HG03039 (cell line): ENCODE measurements at regions not wholly inside any gene's neighbourhood (a gene's known extent, or its start where the extent isn't known, plus 50 kb on each side); places are given as distances from the start of the nearest gene placed in this dataset.

Source experiments
- ATAC-seq: cut with Tn5 transposase; IDR thresholded peaks from one replicate; pipeline ENCODE4 v1.9.1; 2021; ENCODE audit warnings: mild to moderate bottlenecking, moderate library complexity; ENCODE audit not compliant: unreplicated experiment

- no peak for ATAC-seq
Observed at GRCh38 chr5:119789406-119790117, 160.2 kb downstream of the FAM170A start.

GRCh38 chr5:119792161-119792799 lies 162.9 kb downstream of the FAM170A start:
- no peak for ATAC-seq

- ATAC-seq = no peak
Observed at GRCh38 chr5:119795768-119796167, 166.4 kb downstream of the FAM170A start.

GRCh38 chr5:119801570-119801969 lies 172.2 kb downstream of the FAM170A start:
- ATAC-seq = no peak

GRCh38 chr5:119808024-119808423 lies 178.7 kb downstream of the FAM170A start:
- no peak for ATAC-seq

GRCh38 chr5:119808474-119808873 lies 179.1 kb downstream of the FAM170A start:
- no peak for ATAC-seq

- ATAC-seq = no peak
Observed at GRCh38 chr5:119810217-119810616, 180.9 kb downstream of the FAM170A start.

GRCh38 chr5:119811458-119811857 lies 182.1 kb downstream of the FAM170A start:
- no peak for ATAC-seq

GRCh38 chr5:119814655-119815054 lies 185.3 kb downstream of the FAM170A start:
- ATAC-seq = no peak

GRCh38 chr5:119816055-119816454 lies 186.7 kb downstream of the FAM170A start:
- no peak for ATAC-seq

GRCh38 chr5:119820016-119820415 lies 190.7 kb downstream of the FAM170A start:
- ATAC-seq = no peak

GRCh38 chr5:119820608-119821007 lies 191.2 kb downstream of the FAM170A start:
- no peak for ATAC-seq

- no peak for ATAC-seq
Observed at GRCh38 chr5:119828541-119828940, 199.2 kb downstream of the FAM170A start.

GRCh38 chr5:119829341-119829740 lies 200.0 kb downstream of the FAM170A start:
- ATAC-seq = no peak

GRCh38 chr5:119833176-119833575 lies 203.8 kb downstream of the FAM170A start:
- ATAC-seq = no peak

- no peak for ATAC-seq
Observed at GRCh38 chr5:119840175-119840574, 210.8 kb downstream of the FAM170A start.

- no peak for ATAC-seq
Observed at GRCh38 chr5:119852140-119852539, 222.8 kb downstream of the FAM170A start.

- ATAC-seq = no peak
Observed at GRCh38 chr5:119860463-119860862, 231.1 kb downstream of the FAM170A start.

GRCh38 chr5:119862619-119863018 lies 233.3 kb downstream of the FAM170A start:
- no peak for ATAC-seq

GRCh38 chr5:119864286-119864685 lies 234.9 kb downstream of the FAM170A start:
- ATAC-seq = no peak

GRCh38 chr5:119873611-119874010 lies 244.3 kb downstream of the FAM170A start:
- no peak for ATAC-seq

- ATAC-seq = no peak
Observed at GRCh38 chr5:119876522-119876921, 247.2 kb downstream of the FAM170A start.

- ATAC-seq = no peak
Observed at GRCh38 chr5:119878712-119879111, 249.4 kb downstream of the FAM170A start.
